Activated CD8-positive, alpha-beta memory T cell treated with anti-CD3 and anti-CD28 coated beads, Interleukin-2, amount 50 U/mL, for 4 hours (primary cell): ENCODE measurements at regions not wholly inside any gene's neighbourhood (a gene's known extent, or its start where the extent isn't known, plus 50 kb on each side); places are given as distances from the start of the nearest gene placed in this dataset.

Experiments used
- DNase-seq: peaks from one replicate; pipeline ENCODE4 v3.0.0-alpha.2; 2020

DNA sequence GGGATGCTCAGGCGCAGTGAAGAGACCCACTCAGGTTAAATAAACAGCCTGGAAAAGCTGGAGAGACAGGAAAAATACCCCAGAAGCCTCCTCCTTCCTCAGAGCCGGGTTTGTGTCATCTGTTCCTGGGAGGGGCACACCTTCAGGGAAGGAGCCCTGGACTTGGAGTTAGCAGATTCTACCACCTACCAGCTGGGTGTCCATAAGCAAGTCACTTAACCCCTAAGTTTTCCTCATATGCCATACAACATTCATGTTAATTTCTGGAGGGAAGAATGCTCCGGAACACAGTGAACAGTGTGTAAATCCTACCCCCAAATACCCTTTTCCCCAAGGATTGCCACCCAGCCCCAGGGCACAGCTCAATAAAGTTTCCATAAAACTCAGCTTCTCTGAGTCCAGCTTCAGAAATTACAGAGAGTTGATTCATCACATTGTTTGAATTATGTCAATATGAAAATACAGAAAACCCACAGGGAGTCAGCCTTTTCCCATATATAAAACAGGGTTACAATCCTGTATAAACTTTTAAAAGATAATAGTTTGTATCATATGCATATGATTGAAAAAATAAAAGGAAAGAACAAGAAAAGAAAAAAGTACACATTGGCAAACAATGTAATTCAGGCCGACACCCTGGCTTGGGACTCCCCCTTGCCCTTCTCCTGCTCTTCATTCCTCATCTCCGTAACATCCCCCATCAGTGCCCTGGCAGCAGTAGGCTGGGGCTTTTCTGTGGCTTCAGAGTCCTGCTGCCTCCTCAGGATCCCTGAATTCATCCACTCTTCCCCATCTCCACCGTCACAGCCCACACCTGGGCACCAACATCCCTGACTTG, 291.8 kb upstream of the USP24 start:
- no peak for DNase-seq

- DNase-seq: no peak
Measured at GRCh38 chr1:55505326-55505725, 290.2 kb upstream of the USP24 start.

DNA sequence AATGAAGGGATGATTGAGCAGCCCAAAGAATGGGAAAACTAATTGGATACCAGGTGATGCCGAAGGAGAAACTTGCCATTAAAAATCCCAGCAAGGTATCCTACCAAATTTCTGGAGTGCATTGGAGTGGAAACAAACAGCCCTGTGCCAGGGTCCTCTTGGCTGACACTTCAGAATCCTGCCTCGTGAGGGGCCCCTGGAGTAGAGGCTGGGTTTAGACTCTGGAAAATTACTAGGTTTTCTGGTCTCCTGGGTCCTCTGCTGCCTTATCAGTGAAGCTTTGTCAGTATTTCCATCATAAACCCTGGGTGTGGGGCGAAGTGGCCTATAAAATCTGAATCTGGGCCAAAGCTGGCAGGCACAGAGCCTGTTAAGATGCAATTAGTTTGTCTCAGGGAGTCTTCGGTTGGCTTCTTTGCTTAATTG, 289.2 kb upstream of the USP24 start:
- DNase-seq: no peak

DNA sequence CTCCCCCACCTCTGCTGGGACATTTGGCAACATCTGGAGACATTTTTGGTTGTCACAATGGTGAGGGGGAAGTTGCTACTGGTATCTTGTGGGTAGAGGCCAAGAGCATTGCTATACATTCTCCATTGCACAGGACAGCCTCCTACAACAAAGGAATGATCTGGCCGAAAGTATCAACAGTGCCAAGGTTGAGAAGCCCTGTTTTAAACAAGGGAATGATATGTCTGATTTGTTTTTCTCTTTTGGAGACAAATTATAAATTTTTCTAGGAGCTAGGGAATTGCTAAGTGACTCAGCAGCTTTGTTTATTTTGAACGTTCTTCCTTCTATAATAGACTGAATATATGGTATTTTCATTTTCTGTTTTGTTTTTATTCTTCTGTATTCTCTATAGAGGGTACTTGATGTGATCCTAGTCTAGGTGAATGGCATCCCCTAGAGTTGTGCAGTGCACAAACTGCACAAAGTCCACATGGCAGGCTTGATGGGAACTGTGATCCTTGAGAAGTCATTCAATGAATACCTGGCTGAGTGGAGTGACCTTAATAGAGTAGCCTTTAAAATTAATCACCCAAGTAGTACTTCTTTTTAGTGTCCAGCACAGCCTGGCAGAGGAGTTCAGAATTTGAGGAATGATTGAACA, 288.6 kb upstream of the USP24 start:
- no peak for DNase-seq

- no peak for DNase-seq
Measured at GRCh38 chr1:55500601-55501000, 285.4 kb upstream of the USP24 start.

- DNase-seq: no peak
Measured at GRCh38 chr1:55490547-55490946, 275.4 kb upstream of the USP24 start.

DNA sequence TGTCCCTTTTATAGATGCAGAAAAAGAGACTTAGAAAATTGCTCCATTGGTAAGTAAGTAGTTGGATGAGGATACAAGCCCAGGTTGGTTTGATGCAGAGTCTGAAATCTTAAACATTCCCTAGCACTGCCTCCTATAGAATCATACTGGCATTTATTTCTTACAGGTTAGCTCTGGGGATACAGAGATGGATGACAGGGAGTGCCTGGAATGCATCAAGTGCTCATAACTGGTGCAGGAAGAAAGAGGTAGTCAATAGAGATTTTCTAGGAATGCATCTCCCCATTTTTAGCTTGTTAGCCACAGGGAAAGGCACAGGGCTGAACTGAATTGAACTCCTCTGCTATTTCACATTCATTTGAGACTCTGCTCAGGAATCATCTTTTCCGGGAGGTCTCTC, 269.0 kb upstream of the USP24 start:
- no peak for DNase-seq

- DNase-seq: no peak
Measured at GRCh38 chr1:55483523-55483922, 268.4 kb upstream of the USP24 start.

- no peak for DNase-seq
Measured at GRCh38 chr1:55481634-55482033, 266.5 kb upstream of the USP24 start.

GRCh38 chr1:55480029-55480795, 265.0 kb upstream of the USP24 start:
- DNase-seq: no peak

DNA sequence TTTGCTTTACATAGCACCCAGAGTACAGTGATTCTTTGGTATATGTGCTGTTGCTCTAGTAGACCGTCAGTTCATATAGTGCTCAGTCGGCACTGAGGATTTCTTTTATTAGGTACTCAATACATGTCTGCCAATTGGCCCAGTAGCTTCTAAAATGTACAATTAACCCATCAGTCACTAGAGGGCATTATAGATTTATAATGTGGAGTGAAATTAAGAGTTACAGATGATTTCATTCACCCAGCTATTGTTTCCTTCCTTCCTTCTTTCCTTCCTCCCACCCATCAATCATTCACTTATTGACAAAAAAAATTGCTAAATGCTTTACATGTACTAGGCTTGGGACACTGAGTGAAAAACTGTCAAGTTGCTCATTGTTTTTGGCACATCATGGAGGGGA, 263.6 kb upstream of the USP24 start:
- no peak for DNase-seq

GRCh38 chr1:55477953-55478352, 262.8 kb upstream of the USP24 start:
- no peak for DNase-seq

DNA sequence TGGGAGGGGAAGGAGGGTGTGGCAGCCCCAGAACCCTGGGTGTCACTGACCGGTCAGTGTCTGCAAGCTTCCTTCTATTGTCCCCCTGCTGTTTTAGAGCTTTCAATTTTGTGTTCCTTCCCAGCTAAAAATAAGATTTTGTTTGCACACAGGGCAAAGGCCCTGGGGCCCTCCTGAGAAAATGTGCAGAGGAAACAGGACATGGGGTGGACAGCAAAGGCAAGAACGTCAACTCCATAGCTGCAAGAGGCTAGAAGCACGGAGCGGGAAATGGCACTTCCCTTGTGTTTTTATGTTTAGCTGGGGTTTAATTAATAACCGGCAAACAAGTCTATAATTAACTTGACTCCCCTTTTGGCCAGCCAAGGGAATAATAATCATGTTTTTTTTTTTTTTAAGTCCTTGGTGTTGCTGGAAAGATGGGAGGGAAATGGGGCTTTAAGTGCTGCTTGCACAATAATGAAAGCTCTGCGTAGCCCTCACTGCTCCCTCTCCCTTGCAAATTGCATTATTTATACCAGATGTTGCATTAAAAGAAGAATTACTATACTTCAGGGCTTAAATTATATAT, 261.4 kb upstream of the USP24 start:
- DNase-seq: no peak

DNA sequence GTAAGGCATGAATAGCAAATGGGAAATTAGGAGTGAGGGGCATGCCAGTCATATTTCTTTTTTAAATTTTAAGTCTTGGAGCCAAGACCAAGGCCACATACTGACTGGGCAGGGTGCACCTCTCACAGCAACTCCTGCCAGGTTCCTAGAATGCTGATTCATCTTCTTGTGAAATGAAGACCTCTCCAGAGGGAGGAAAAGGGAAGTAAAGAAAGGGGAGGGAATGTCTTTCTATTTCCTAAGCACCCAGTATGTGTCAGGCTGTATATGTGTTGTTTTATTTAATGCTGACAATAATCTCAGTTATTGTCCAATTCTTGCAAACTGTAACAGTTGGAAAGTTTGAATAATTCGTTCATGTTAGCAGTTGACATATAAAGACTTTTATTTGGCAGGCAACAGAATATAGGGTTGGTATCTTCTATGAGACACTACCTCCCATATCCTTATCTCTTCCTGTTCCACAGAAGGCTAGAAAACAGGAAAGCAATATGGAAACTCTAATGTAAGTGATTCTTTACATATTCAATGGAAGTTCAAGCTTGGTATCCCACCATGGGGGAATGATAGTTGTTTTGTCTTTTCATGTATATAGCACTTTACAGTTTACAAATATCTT, 259.1 kb upstream of the USP24 start:
- DNase-seq: no peak

DNA sequence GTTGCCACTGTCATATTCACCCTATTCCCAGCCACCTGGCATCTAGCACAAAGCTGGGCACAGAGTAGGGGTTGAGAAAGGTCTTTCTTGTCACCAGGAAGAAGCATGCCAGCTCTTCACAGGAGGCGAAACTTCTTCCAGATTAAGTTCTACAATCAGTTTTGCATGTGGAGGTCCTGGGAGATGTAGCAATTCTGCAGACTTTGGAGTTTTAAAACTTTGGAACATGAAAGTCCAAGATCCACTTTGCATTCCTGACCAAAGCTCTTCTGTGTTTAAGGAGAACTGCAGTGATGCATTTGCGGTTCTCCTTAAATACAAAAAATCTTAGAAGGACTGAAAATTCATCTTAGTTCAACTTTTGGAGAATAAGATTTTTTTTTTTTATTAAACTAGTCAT, 258.5 kb upstream of the USP24 start:
- DNase-seq: no peak

DNA sequence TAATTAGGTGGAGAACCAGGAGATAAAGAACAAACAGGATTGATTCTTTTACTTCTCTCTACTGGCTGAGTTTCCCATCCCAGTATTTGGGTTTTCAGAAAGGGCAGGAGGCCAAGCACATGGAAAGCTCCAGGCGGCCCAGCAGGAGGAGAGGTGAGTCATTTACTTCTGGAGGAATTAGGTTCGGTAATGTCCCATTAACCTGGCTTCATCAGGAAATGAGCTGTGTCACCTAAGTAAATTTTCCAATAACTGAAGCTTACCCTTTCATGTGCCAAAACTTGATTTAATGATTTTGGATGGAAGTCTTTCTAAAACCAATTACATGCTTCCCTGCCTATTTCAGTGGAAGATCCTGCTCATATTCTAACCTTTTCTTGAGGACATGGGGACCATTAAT, 257.6 kb upstream of the USP24 start:
- DNase-seq: no peak

GRCh38 chr1:55472115-55472514, 257.0 kb upstream of the USP24 start:
- DNase-seq: no peak

GRCh38 chr1:55468142-55468795, 253.1 kb upstream of the USP24 start:
- DNase-seq: no peak

- DNase-seq: no peak
Measured at GRCh38 chr1:55466921-55467320, 251.8 kb upstream of the USP24 start.

GRCh38 chr1:55466373-55466772, 251.2 kb upstream of the USP24 start:
- DNase-seq: no peak

GRCh38 chr1:55464550-55464949, 249.4 kb upstream of the USP24 start:
- DNase-seq: no peak

DNA sequence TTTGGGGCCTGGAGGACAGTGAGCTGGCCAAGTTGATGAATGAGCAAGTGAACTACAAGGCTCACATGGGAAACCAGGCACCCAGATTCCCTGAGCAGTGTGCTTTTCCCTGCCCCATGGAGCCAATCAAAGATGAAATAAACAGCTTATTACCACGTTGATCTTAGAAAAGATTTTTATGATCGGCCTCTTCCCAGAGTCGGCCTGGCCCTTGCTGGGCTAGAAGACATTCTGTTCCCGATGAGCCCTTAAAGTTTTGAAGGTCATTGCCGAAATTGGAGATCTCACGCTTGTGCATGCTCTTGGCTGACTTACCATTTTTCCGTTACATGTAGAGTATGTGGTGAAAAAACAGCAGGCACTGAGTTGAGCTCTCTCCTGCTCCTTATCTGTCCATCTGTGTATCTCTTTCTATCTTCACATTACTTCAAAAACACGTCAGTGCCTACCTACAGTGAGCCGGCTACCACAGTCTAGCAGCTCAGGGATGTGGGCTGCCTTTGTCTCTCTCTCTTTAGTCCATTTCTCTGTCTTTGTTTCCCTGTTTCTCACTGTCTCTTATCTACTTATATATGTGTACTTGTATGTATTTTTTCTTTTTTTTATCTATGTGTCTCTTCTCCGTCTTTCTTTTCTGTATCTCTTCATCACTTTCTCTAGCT, 248.8 kb upstream of the USP24 start:
- DNase-seq: no peak
